Liver (tissue), 8 donors: ENCODE measurements at regions not wholly inside any gene's neighbourhood (a gene's known extent, or its start where the extent isn't known, plus 50 kb on each side); places are given as distances from the start of the nearest gene placed in this dataset.

ENCODE experiments used
- DNase-seq: peaks from one replicate; pipeline ENCODE4 v3.0.0-alpha.2; 2017; ENCODE audit warnings: low spot score
- H3K27ac ChIP-seq, 2 donors: one replicate each; pipeline ENCODE4 v1.7.0; 2013; ENCODE audit warnings: inconsistent platforms in 2 of 2, low read length in 2 of 2, control low read depth in 1 of 2, low read depth in 1 of 2, mild to moderate bottlenecking in 1 of 2
- H3K27me3 ChIP-seq, 4 donors: one replicate each; pipeline versions ENCODE4 v1.6.1 to v1.7.0; 2013; ENCODE audit warnings: low read length in 3 of 4, inconsistent platforms in 1 of 4, mild to moderate bottlenecking in 1 of 4, moderate library complexity in 1 of 4; ENCODE audit not compliant: control insufficient read depth in 4 of 4, insufficient read depth in 4 of 4
- H3K36me3 ChIP-seq, 4 donors: one replicate each; pipeline versions ENCODE4 v1.6.1 to v1.7.0; 2013; ENCODE audit warnings: low read length in 3 of 4, mild to moderate bottlenecking in 3 of 4, low read depth in 1 of 4, moderate library complexity in 1 of 4; ENCODE audit not compliant: control insufficient read depth in 4 of 4, insufficient read depth in 3 of 4
- H3K4me1 ChIP-seq, 4 donors: one replicate each; pipeline versions ENCODE4 v1.6.1 to v1.7.0; 2013; ENCODE audit warnings: low read length in 3 of 4, mild to moderate bottlenecking in 3 of 4, moderate library complexity in 1 of 4; ENCODE audit not compliant: control insufficient read depth in 4 of 4, insufficient read depth in 4 of 4
- H3K4me3 ChIP-seq, 3 donors: one replicate each; pipeline versions ENCODE4 v1.6.1 to v1.7.0; 2013; ENCODE audit warnings: low read length in 3 of 3, control low read depth in 1 of 3, low read depth in 1 of 3, mild to moderate bottlenecking in 1 of 3
- H3K9ac ChIP-seq, 2 donors: one replicate each; pipeline ENCODE4 v1.7.0; 2013; ENCODE audit warnings: low read length in 2 of 2, mild to moderate bottlenecking in 2 of 2, moderate library complexity in 2 of 2, control low read depth in 1 of 2, low read depth in 1 of 2
- H3K9me3 ChIP-seq, 4 donors: one replicate each; pipeline versions ENCODE4 v1.6.1 to v1.7.0; 2013; ENCODE audit warnings: low read length in 3 of 4; ENCODE audit not compliant: control insufficient read depth in 4 of 4
- EGR1 ChIP-seq, 2 donors: IDR thresholded peaks; 2 replicates each; pipeline ENCODE4 v1.6.1; 2016 to 2018; ENCODE audit warnings: antibody characterized with exemption in 2 of 2, low read depth in 2 of 2
- FOXA1 ChIP-seq: IDR thresholded peaks from 2 replicates; pipeline ENCODE4 v1.6.1; 2016; ENCODE audit warnings: antibody characterized with exemption
- FOXA2 ChIP-seq: IDR thresholded peaks from 2 replicates; pipeline ENCODE4 v1.6.1; 2016; ENCODE audit warnings: antibody characterized with exemption
- JUND ChIP-seq, 2 donors: IDR thresholded peaks; 2 replicates each; pipeline ENCODE4 v1.6.1; 2016; ENCODE audit warnings: antibody characterized with exemption in 2 of 2
- NR2F2 ChIP-seq: IDR thresholded peaks from 2 replicates; pipeline ENCODE4 v1.6.1; 2016; ENCODE audit warnings: antibody characterized with exemption
- RAD21 ChIP-seq, 2 donors: IDR thresholded peaks; 2 replicates each; pipeline ENCODE4 v1.6.1; 2016; ENCODE audit warnings: antibody characterized with exemption in 2 of 2, mild to moderate bottlenecking in 2 of 2
- SP1 ChIP-seq: IDR thresholded peaks from 2 replicates; pipeline ENCODE4 v1.6.1; 2018; ENCODE audit warnings: antibody characterized with exemption, mild to moderate bottlenecking
- TAF1 ChIP-seq: conservative IDR thresholded peaks from 2 replicates; pipeline ENCODE4 v1.6.1; 2016; ENCODE audit warnings: antibody characterized with exemption, mild to moderate bottlenecking
- YY1 ChIP-seq: IDR thresholded peaks from 2 replicates; pipeline ENCODE4 v1.6.1; 2016; ENCODE audit warnings: antibody characterized with exemption, mild to moderate bottlenecking
- WGBS: extraction: QIAGEN DNeasy Blood & Tissue Kit; methylation state at CpG from one replicate; pipeline ENCODE4 v1.1.7; 2013; 5-methylcytosine and 5-hydroxymethylcytosine counted together
- TF ChIP-seq, protein P1 (sequence below): IDR thresholded peaks from 2 replicates; pipeline ENCODE4 v1.6.1; 2016; ENCODE audit warnings: antibody characterized with exemption
- TF ChIP-seq, protein P2 (sequence below): fragments of 150-350 bp; IDR thresholded peaks from 2 replicates; pipeline ENCODE4 v1.5.1; 2017; ENCODE audit warnings: improper control_type of control experiment, low read depth, low read length; ENCODE audit not compliant: missing input control
- TF ChIP-seq, protein P3 (sequence below): IDR thresholded peaks from 2 replicates; pipeline ENCODE4 v1.6.1; 2016; ENCODE audit warnings: antibody characterized with exemption
- donor health status: healthy.
- donor health status: healthy.
- donor health status: healthy.
- donor health status: healthy.
- donor health status: healthy.

DNA sequence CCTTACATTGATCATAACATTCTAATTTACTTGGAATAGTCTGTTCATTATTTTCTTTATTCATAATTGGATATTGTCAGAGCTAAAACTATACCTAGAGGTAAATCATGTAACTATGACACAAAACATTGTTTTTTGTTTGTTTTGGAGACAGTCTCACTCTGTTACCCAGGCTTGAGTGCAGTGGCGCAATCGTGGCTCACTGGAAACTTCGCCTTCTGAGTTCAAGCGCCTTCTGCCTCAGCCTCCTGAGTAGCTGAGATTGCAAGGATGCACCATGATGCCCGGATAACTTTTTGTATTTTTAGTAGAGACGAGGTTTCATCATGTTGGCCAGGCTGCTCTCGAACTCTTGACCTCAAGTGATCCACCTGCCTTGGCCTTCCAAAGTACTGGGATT is 265.2 kb downstream of the FBXO8 start (continued):
- TF ChIP-seq, protein P1, sequence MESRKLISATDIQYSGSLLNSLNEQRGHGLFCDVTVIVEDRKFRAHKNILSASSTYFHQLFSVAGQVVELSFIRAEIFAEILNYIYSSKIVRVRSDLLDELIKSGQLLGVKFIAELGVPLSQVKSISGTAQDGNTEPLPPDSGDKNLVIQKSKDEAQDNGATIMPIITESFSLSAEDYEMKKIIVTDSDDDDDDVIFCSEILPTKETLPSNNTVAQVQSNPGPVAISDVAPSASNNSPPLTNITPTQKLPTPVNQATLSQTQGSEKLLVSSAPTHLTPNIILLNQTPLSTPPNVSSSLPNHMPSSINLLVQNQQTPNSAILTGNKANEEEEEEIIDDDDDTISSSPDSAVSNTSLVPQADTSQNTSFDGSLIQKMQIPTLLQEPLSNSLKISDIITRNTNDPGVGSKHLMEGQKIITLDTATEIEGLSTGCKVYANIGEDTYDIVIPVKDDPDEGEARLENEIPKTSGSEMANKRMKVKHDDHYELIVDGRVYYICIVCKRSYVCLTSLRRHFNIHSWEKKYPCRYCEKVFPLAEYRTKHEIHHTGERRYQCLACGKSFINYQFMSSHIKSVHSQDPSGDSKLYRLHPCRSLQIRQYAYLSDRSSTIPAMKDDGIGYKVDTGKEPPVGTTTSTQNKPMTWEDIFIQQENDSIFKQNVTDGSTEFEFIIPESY: no peak
- TF ChIP-seq FOXA1: no peak
- TF ChIP-seq, protein P2, sequence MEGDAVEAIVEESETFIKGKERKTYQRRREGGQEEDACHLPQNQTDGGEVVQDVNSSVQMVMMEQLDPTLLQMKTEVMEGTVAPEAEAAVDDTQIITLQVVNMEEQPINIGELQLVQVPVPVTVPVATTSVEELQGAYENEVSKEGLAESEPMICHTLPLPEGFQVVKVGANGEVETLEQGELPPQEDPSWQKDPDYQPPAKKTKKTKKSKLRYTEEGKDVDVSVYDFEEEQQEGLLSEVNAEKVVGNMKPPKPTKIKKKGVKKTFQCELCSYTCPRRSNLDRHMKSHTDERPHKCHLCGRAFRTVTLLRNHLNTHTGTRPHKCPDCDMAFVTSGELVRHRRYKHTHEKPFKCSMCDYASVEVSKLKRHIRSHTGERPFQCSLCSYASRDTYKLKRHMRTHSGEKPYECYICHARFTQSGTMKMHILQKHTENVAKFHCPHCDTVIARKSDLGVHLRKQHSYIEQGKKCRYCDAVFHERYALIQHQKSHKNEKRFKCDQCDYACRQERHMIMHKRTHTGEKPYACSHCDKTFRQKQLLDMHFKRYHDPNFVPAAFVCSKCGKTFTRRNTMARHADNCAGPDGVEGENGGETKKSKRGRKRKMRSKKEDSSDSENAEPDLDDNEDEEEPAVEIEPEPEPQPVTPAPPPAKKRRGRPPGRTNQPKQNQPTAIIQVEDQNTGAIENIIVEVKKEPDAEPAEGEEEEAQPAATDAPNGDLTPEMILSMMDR: no peak
- no peak for TF ChIP-seq NR2F2
- TF ChIP-seq EGR1 (IDR thresholded peaks at IDR 0.05; ENCODE audit: low read depth in 2 of 2): no peak
- no peak for TF ChIP-seq RAD21 (IDR thresholded peaks at IDR 0.05)
- TF ChIP-seq TAF1: no peak
- TF ChIP-seq JUND (IDR thresholded peaks at IDR 0.05): no peak
- TF ChIP-seq SP1: no peak

DNA sequence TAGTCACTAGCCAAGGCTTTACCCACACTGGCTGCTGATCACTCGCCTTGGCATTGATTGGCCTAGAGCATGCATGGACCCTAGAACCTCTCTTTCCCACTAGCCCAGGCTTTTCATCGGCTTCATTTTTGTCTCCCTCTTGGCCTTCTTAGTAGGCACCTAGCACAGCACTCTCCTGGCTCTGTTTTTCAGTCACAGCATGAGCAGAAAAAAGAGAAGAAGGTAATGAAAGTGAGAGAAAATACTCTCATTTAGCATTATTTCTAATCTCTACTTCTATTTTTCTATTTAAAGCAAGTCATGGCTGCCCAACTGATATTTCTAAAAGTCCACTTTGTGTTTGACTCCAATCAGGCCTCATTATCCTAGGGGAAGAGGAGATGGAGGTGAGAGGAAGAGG is 267.2 kb downstream of the FBXO8 start:
- no peak overlapping the region for H3K4me3 ChIP-seq
- H3K36me3 ChIP-seq: no peaks in the 10 kb centered on the region
- TF ChIP-seq, protein P2: no peak
- TF ChIP-seq TAF1 (no peak), SP1 (no peak), YY1 (no peak), FOXA2 (no peak), JUND (IDR thresholded peaks at IDR 0.05) (no peak)
- TF ChIP-seq, protein P3, sequence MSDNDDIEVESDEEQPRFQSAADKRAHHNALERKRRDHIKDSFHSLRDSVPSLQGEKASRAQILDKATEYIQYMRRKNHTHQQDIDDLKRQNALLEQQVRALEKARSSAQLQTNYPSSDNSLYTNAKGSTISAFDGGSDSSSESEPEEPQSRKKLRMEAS: no peak
- no peaks in the 10 kb centered on the region for H3K9me3 ChIP-seq
- 82% methylated on average over 2 of the region's 2 CpGs for WGBS
- peaks cover 0 to 3% (median 0%) of the 10 kb centered on the region in 4 donors for H3K27me3 ChIP-seq
- H3K9ac ChIP-seq: no peak overlapping the region
- H3K4me1 ChIP-seq: no peaks in the 10 kb centered on the region
- DNase-seq: no peak
- H3K27ac ChIP-seq: no peak overlapping the region

DNA sequence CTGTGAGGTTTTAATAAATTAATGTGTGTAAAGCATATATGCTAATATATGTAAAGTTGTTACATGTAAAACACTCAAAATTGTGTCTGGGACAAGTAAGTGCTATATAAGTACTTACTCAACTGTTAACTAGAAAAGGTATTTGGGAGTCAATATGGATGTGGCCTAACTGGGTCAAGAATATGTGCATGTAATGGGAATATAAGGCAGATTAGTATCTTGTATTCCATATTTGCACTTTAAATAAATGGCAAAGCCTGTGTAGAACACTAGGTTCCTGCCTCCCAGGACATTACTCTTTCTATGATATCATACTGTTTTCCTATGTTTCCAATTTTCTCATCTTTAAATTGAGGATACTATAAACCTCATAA is 270.6 kb downstream of the FBXO8 start:
- Histone ChIP-seq H3K4me1 (no peaks in the 10 kb centered on the region), H3K9me3 (no peaks in the 10 kb centered on the region), H3K27me3 (peaks cover 0 to 3% (median 0%) of the 10 kb centered on the region in 4 donors), H3K9ac (no peak overlapping the region), H3K36me3 (no peaks in the 10 kb centered on the region), H3K4me3 (no peak overlapping the region), H3K27ac (no peak overlapping the region)
- no peak for TF ChIP-seq FOXA2
- TF ChIP-seq, protein P3: no peak
- DNase-seq: no peak
